Kidney (tissue), 13 donors: ENCODE measurements at regions not wholly inside any gene's neighbourhood (a gene's known extent, or its start where the extent isn't known, plus 50 kb on each side); places are given as distances from the start of the nearest gene placed in this dataset.

ENCODE experiments used
- DNase-seq, 5 donors: peaks; one replicate each; pipeline ENCODE4 v3.0.0-alpha.2; 2013 to 2020
- FAIRE-seq: peaks from 2 replicates; lab custom pipeline; 2012; peaks lifted over from hg19 to GRCh38; lab: Jason Lieb, UNC
- H3K27ac ChIP-seq, 2 donors: one replicate each; pipeline ENCODE4 v1.7.0; 2013; ENCODE audit warnings: low read depth in 2 of 2, low read length in 2 of 2, inconsistent platforms in 1 of 2
- H3K27me3 ChIP-seq: one replicate; pipeline ENCODE4 v1.7.1; 2013; ENCODE audit warnings: low read length, inconsistent platforms; ENCODE audit not compliant: control insufficient read depth, insufficient read depth
- H3K36me3 ChIP-seq, 3 donors: one replicate each; pipeline versions ENCODE4 v1.7.0 to v1.7.1; 2013; ENCODE audit warnings: low read length in 3 of 3, control low read depth in 1 of 3, inconsistent platforms in 1 of 3; ENCODE audit not compliant: insufficient read depth in 3 of 3, control insufficient read depth in 2 of 3
- H3K4me1 ChIP-seq, 3 donors: one replicate each; pipeline versions ENCODE4 v1.7.0 to v1.7.1; 2013; ENCODE audit warnings: low read length in 3 of 3, inconsistent platforms in 1 of 3, low read depth in 1 of 3; ENCODE audit not compliant: control insufficient read depth in 2 of 3, insufficient read depth in 2 of 3
- H3K4me3 ChIP-seq, 3 donors: one replicate each; pipeline versions ENCODE4 v1.7.0 to v1.8.1; 2013; ENCODE audit warnings: low read length in 3 of 3, control low read depth in 1 of 3, inconsistent platforms in 1 of 3
- H3K9ac ChIP-seq, 3 donors: one replicate each; pipeline versions ENCODE4 v1.7.0 to v1.7.1; 2013; ENCODE audit warnings: low read length in 3 of 3, control low read depth in 1 of 3, inconsistent platforms in 1 of 3
- H3K9me3 ChIP-seq, 3 donors: one replicate each; pipeline versions ENCODE4 v1.7.0 to v1.7.1; 2013; ENCODE audit warnings: low read length in 3 of 3, control low read depth in 1 of 3, inconsistent platforms in 1 of 3; ENCODE audit not compliant: control insufficient read depth in 2 of 3, insufficient read depth in 1 of 3
- CTCF ChIP-seq: IDR thresholded peaks from 3 replicates; pipeline ENCODE4 v1.5.1; 2012; ENCODE audit warnings: mild to moderate bottlenecking, moderate library complexity, borderline replicate concordance; ENCODE audit not compliant: insufficient read depth; ENCODE audit errors: extremely low read depth
- intact Hi-C: fragments of 100-400 bp; cut with DNase I; formaldehyde crosslinking; loops from one replicate; pipeline ENCODE4 v1.11.1; 2022
- donor health status: control.
- donor health status: control.
- donor health status: control.
- donor health status: control.
- donor health status: control.
- donor health status: DM: yes; HTN: yes; CAD: no.
- donor health status: Normal renal cell carcinoma (clear cell type).

DNA sequence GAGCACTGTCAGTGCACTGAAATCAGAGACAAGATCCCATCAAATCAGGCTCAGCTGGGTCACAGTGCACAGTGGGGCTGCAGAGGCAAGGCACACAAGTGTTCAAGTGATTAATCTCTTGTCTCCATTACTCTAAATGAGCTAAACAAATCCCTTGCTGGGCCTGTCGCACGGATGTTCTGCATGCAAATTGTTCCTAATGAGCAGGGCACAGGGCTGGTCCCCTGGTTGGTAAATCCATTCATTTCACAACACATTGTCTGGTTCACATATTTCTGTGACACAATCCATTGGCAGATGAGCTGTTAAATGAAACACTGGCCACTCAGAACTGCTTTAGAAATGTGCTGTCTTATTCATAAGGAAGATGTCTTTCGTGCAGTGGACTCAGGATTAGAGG is 167.9 kb upstream of the BRINP1 start:
- DNase-seq (no peak), FAIRE-seq (no peak)
- Histone ChIP-seq H3K27me3 (no peaks in the 10 kb centered on the region), H3K9me3 (no peaks in the 10 kb centered on the region), H3K36me3 (no peaks in the 10 kb centered on the region), H3K4me1 (no peaks in the 10 kb centered on the region), H3K4me3 (no peak overlapping the region), H3K27ac (no peak overlapping the region), H3K9ac (no peak overlapping the region)
- TF ChIP-seq CTCF = no peak
- intact Hi-C loops = no loop called here

GRCh38 chr9:119533504-119533903 is 164.3 kb upstream of the BRINP1 start:
- Histone ChIP-seq H3K9ac (no peak overlapping the region), H3K4me3 (no peak overlapping the region), H3K36me3 (no peaks in the 10 kb centered on the region), H3K27ac (no peak overlapping the region), H3K9me3 (no peaks in the 10 kb centered on the region), H3K27me3 (no peaks in the 10 kb centered on the region), H3K4me1 (no peaks in the 10 kb centered on the region)
- DNase-seq (peak in 4 of 5 donors; percentile 58 to 82 (median 74)), FAIRE-seq (no peak)
- no peak for TF ChIP-seq CTCF
- intact Hi-C loops = no loop called here

GRCh38 chr9:119526698-119527097 is 157.5 kb upstream of the BRINP1 start:
- FAIRE-seq (no peak), DNase-seq (no peak)
- Histone ChIP-seq H3K4me3 (no peak overlapping the region), H3K4me1 (no peaks in the 10 kb centered on the region), H3K27ac (no peak overlapping the region), H3K27me3 (no peaks in the 10 kb centered on the region), H3K9me3 (peaks cover 0 to 3% (median 0%) of the 10 kb centered on the region in 3 donors), H3K9ac (no peak overlapping the region), H3K36me3 (no peaks in the 10 kb centered on the region)
- TF ChIP-seq CTCF = no peak
- intact Hi-C loops = no loop called here

- DNase-seq (no peak), FAIRE-seq (no peak)
- Histone ChIP-seq H3K36me3 (no peaks in the 10 kb centered on the region), H3K27me3 (no peaks in the 10 kb centered on the region), H3K9me3 (peaks cover 0 to 3% (median 0%) of the 10 kb centered on the region in 3 donors), H3K4me3 (no peak overlapping the region), H3K9ac (no peak overlapping the region), H3K27ac (no peak overlapping the region), H3K4me1 (no peaks in the 10 kb centered on the region)
- no peak for TF ChIP-seq CTCF
- intact Hi-C loops = no loop called here
These were observed 154.3 kb upstream of the BRINP1 start for GRCh38 chr9:119523508-119523907.
